ENCODE measurements at regions not wholly inside any gene's neighbourhood (a gene's known extent, or its start where the extent isn't known, plus 50 kb on each side); places are given as distances from the start of the nearest gene placed in this dataset.

- dilution Hi-C loops (cut with HindIII; ENCODE audit: low sequenced_read_pairs, unreplicated experiment) (no loop called here), in situ Hi-C loops (cut with MboI; ENCODE audit: low sequenced_read_pairs) (no loop called here), intact Hi-C loops (cut with micrococcal nuclease) (no loop called here)
- no peaks in the 10 kb centered on the region for H3K9me3 ChIP-seq (ENCODE audit: control insufficient read depth, insufficient read depth, low read length)
- TF ChIP-seq RCOR1 (IDR thresholded peaks at IDR 0.05; ENCODE audit: insufficient replicate concordance, low read length) (no peak), BHLHE40 (IDR thresholded peaks at IDR 0.05; ENCODE audit: low read depth, low read length) (no peak), POLR2A (IDR thresholded peaks at IDR 0.05; ENCODE audit: low read depth, low read length) (no peak), CTCF (conservative IDR thresholded peaks at IDR 0.05; ENCODE audit: low read depth, low read length) (no peak), CEBPB (IDR thresholded peaks at IDR 0.05; ENCODE audit: low read depth, low read length) (no peak), RAD21 (IDR thresholded peaks at IDR 0.05; ENCODE audit: low read length) (no peak)
- no peak overlapping the region for H2AK9ac ChIP-seq (replicated peaks; ENCODE audit: low read depth, low read length, poor library complexity)
- no CpG with 5 or more reads among the region's 2 CpGs for WGBS, 2 experiments (ENCODE audit: extremely low coverage in 2 of 2, insufficient read length in 1 of 2)
- H2BK5ac ChIP-seq (ENCODE audit: low read depth, low read length, poor library complexity, severe bottlenecking), result no peak overlapping the region
- H2BK15ac ChIP-seq (ENCODE audit: low read depth, low read length), result no peak overlapping the region
- no peak overlapping the region for H2BK120ac ChIP-seq (ENCODE audit: low read depth, low read length)
- H2BK20ac ChIP-seq (ENCODE audit: low read depth, low read length), result no peak overlapping the region
- ATAC-seq (ENCODE audit: low read depth), result no peak
- H3K36me3 ChIP-seq (ENCODE audit: control insufficient read depth, insufficient read depth, low read length), result no peaks in the 10 kb centered on the region
- H3K14ac ChIP-seq (replicated peaks; ENCODE audit: low read depth, low read length), result no peak overlapping the region
- H3K56ac ChIP-seq (ENCODE audit: extremely low read depth, insufficient read depth, low read length), result no peak overlapping the region
- no peaks in the 10 kb centered on the region for H3K27me3 ChIP-seq (ENCODE audit: control insufficient read depth, insufficient read depth, low read length)
- no peaks in the 10 kb centered on the region for H4K20me1 ChIP-seq (ENCODE audit: insufficient read depth, low read length)
- H3K79me1 ChIP-seq (ENCODE audit: low read depth in 1 of 2, low read length in 2 of 2), result no peaks in the 10 kb centered on the region
- H3K9me1 ChIP-seq (ENCODE audit: insufficient read depth, low read length), result no peaks in the 10 kb centered on the region
- ChIA-PET POLR2A (ENCODE audit: unreplicated experiment) (no interaction called here), CTCF (no interaction called here)
- no peak overlapping the region for H4K8ac ChIP-seq (ENCODE audit: low read depth in 2 of 2, low read length in 2 of 2)
- no peak overlapping the region for H3K4me3 ChIP-seq (ENCODE audit: insufficient read depth, low read depth, low read length)
- no peak overlapping the region for H3K9ac ChIP-seq (ENCODE audit: low read depth, low read length)
- no peak overlapping the region for H3K23ac ChIP-seq (ENCODE audit: low read depth, low read length)
- no peak overlapping the region for H2AK5ac ChIP-seq (ENCODE audit: low read depth, low read length)
- no TSS peak for BruUV-seq (replicated peaks)
- no peaks in the 10 kb centered on the region for H3K4me1 ChIP-seq (ENCODE audit: control insufficient read depth, insufficient read depth, low read length)
- H3K4ac ChIP-seq (ENCODE audit: low read depth, low read length), result no peak overlapping the region
- H4K5ac ChIP-seq (ENCODE audit: low read depth, low read length), result no peak overlapping the region
- no peak overlapping the region for H4K91ac ChIP-seq (ENCODE audit: insufficient read depth, low read depth, low read length)
- H3K4me2 ChIP-seq (ENCODE audit: low read depth, low read length), result no peak overlapping the region
- H3K27ac ChIP-seq (ENCODE audit: insufficient read depth, low read length), result no peak overlapping the region
- no peak overlapping the region for H3K18ac ChIP-seq (ENCODE audit: low read depth, low read length)
- no peak for DNase-seq
- no peak overlapping the region for H2AFZ ChIP-seq (replicated peaks; ENCODE audit: low read length, poor library complexity)
Observed at GRCh38 chr5:15267966-15268365, 232.0 kb upstream of the FBXL7 start.

Measured in IMR-90 (cell line).